Hematopoietic multipotent progenitor cell treated with erythropoietin and hydrocortisone succinate and interleukin-3 and kit ligand, for 6 days (in vitro differentiated cells): ENCODE measurements at regions not wholly inside any gene's neighbourhood (a gene's known extent, or its start where the extent isn't known, plus 50 kb on each side); places are given as distances from the start of the nearest gene placed in this dataset.

ENCODE experiments used
- DNase-seq: peaks from one replicate; pipeline ENCODE4 v3.0.0-alpha.2; 2015

DNA sequence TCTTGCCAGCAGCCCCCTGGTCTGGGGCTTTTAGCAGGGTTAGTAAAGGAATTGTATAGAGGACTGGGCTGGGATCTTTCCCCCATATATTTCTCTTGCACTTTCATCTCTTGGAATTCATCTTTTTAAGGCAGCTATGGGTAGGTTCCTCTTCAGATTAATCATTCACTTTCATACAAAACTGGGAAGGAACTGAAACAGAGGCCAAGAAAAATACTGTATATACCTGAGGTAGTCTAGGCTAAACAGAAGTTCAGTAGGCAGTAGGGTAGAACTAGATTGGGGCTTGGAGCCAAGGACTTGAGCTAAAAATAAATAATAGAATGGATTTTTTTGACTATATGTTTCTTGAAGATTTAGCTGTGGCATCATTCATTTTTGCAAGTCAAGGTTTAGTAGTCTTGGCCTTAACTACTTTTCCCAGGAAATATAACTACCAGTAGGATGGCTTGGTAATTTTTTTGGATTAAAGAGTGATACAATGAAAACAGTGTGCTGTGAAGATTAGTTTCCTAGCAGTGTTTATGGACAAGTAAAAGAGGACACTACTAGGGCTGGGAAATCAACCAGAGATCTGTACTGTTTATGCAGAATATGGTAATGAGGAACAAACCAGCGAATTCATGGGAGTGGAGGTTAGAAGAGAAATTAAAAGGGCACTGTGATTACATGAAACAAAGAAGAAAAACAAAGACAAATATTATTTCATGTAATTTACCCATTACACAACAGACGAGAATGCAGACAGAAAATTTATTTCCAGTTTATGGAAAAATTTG lies 50.9 kb upstream of the PTGS2 start:
- no peak for DNase-seq
